ENCODE measurements at regions not wholly inside any gene's neighbourhood (a gene's known extent, or its start where the extent isn't known, plus 50 kb on each side); places are given as distances from the start of the nearest gene placed in this dataset.

GRCh38 chr2:57313678-57314077 is 732.9 kb upstream of the VRK2 start:
- no peak for TF ChIP-seq CTCF (IDR thresholded peaks at IDR 0.05)
- no peak for TF ChIP-seq POLR2AphosphoS5 (IDR thresholded peaks at IDR 0.05; ENCODE audit: low read depth, low read length)

All from Panc1 (cell line).